OCI-LY3 (cell line): ENCODE measurements at regions not wholly inside any gene's neighbourhood (a gene's known extent, or its start where the extent isn't known, plus 50 kb on each side); places are given as distances from the start of the nearest gene placed in this dataset.

Experiments used
- H2AFZ ChIP-seq: fragments of 200-600, 300-600 bp; shearing (Covaris generic); 2 replicates; pipeline ENCODE4 v1.6.0; 2014; ENCODE audit warnings: antibody characterized with exemption, low read depth, low read length
- H3K27ac ChIP-seq: fragments of 200-600, 300-600 bp; sonication (generic); 2 replicates; pipeline ENCODE4 v1.5.1; 2014; ENCODE audit warnings: mild to moderate bottlenecking, low read length, moderate library complexity, mixed read lengths
- H3K27me3 ChIP-seq: fragments of 200-600, 300-600 bp; sonication (generic); 2 replicates; pipeline ENCODE4 v1.6.1; 2014; ENCODE audit warnings: low read depth, low read length, mixed read lengths
- H3K36me3 ChIP-seq: fragments of 200-600, 300-600 bp; sonication (generic); replicated peaks from 2 replicates; pipeline ENCODE3; 2014; ENCODE audit warnings: low read depth, low read length, mixed read lengths
- H3K4me1 ChIP-seq: fragments of 300-600, 200-600 bp; sonication (generic); 2 replicates; pipeline ENCODE4 v1.6.1; 2014; ENCODE audit warnings: low read length, mixed read lengths
- H3K4me2 ChIP-seq: fragments of 200-600, 300-600 bp; sonication (generic); 2 replicates; pipeline ENCODE4 v1.6.1; 2014; ENCODE audit warnings: low read length, mixed read lengths
- H3K4me3 ChIP-seq: fragments of 300-600, 200-600 bp; sonication (generic); 2 replicates; pipeline ENCODE4 v1.5.1; 2014; ENCODE audit warnings: antibody characterized with exemption, mild to moderate bottlenecking, low read length, moderate library complexity
- H3K79me2 ChIP-seq: fragments of 300-600, 200-600 bp; shearing (Covaris generic); 2 replicates; pipeline ENCODE4 v1.6.1; 2014; ENCODE audit warnings: mild to moderate bottlenecking, low read length, mixed read lengths
- H3K9ac ChIP-seq: fragments of 300-600, 200-600 bp; shearing (Covaris generic); 2 replicates; pipeline ENCODE4 v1.6.0; 2014; ENCODE audit warnings: mild to moderate bottlenecking, low read length, moderate library complexity
- H3K9me3 ChIP-seq: fragments of 200-600, 300-600 bp; shearing (Covaris generic); 2 replicates; pipeline ENCODE4 v1.6.1; 2014; ENCODE audit warnings: low read length, mixed read lengths; ENCODE audit not compliant: insufficient read depth
- H4K20me1 ChIP-seq: fragments of 200-600, 300-600 bp; sonication (generic); 2 replicates; pipeline ENCODE4 v1.6.1; 2016; ENCODE audit warnings: low read length, mixed read lengths; ENCODE audit not compliant: insufficient read depth
- EZH2phosphoT487 ChIP-seq: fragments of 200-600 bp; shearing (Covaris generic); IDR thresholded peaks from 2 replicates; pipeline ENCODE4 v1.6.1; 2018; ENCODE audit warnings: antibody characterized with exemption, mixed run types, low read depth
- TF ChIP-seq, protein P1 (sequence below): fragments of 200-600, 300-600 bp; sonication (generic); IDR thresholded peaks from 2 replicates; pipeline ENCODE4 v1.5.1; 2014; ENCODE audit warnings: antibody characterized with exemption, low read length, low read depth

DNA sequence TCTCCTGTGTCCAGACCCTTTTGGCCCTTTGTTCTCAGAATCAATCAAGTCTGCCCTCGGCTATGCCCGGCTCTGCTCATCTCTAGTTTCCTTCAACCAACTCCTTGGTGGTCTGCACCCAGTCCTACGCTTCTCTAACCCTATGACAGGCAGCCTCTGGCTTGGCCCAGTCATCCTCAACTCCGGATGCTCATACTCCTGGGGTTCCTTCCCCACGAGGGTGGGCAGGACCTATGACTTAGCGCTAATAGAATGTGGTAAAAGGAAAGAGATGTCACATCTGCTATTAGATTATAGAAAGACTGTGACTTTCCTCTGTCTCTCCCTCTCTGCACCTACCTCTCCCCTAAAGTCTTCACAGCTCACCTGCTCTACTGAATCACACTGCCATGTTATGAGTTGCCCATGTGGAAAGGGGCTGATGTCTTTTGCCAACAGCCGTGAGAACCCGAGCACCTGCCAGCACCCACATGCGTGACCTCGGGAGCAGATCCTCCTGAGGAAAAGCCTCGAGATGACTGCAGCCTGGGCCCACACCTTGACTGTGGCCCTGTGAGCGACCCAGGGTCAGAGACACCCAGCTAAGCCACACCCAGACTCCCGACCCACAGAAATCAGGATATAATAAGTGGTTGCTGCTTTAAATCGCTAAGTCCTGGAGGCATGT lies 334.9 kb downstream of the GADD45G start:
- Histone ChIP-seq H4K20me1 (no peaks in the 10 kb centered on the region), H3K36me3 (no peaks in the 10 kb centered on the region), H3K9me3 (no peaks in the 10 kb centered on the region), H3K79me2 (no peaks in the 10 kb centered on the region), H3K9ac (no peak overlapping the region), H3K4me3 (no peak overlapping the region), H3K4me1 (peaks cover 6% of the 10 kb centered on the region), H3K4me2 (no peak overlapping the region), H3K27me3 (peaks cover 79% of the 10 kb centered on the region), H2AFZ (no peak overlapping the region), H3K27ac (no peak overlapping the region)
- no peak for TF ChIP-seq EZH2phosphoT487
- TF ChIP-seq, protein P1, sequence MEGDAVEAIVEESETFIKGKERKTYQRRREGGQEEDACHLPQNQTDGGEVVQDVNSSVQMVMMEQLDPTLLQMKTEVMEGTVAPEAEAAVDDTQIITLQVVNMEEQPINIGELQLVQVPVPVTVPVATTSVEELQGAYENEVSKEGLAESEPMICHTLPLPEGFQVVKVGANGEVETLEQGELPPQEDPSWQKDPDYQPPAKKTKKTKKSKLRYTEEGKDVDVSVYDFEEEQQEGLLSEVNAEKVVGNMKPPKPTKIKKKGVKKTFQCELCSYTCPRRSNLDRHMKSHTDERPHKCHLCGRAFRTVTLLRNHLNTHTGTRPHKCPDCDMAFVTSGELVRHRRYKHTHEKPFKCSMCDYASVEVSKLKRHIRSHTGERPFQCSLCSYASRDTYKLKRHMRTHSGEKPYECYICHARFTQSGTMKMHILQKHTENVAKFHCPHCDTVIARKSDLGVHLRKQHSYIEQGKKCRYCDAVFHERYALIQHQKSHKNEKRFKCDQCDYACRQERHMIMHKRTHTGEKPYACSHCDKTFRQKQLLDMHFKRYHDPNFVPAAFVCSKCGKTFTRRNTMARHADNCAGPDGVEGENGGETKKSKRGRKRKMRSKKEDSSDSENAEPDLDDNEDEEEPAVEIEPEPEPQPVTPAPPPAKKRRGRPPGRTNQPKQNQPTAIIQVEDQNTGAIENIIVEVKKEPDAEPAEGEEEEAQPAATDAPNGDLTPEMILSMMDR, result no peak

DNA sequence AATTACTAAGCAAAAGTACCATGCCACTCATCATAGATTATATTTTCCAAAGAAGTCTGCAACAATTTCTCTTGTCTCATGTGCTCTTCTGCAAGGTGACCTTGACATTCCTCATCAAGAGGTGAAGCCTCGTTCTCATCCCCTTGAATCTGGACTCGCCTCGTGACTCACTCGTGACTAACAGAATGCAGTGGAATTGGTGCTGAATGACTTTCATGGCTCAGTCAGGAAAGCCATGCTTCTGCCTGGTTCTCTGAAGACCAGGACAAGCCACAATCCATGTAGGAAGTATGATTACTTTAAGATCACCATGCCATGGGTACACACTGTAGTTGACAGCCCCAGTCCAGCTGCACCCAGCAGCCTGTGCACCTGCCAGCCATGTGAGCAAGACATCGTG lies 335.8 kb downstream of the GADD45G start:
- Histone ChIP-seq H3K79me2 (no peaks in the 10 kb centered on the region), H2AFZ (no peak overlapping the region), H3K4me2 (no peak overlapping the region), H4K20me1 (no peaks in the 10 kb centered on the region), H3K27ac (no peak overlapping the region), H3K9me3 (no peaks in the 10 kb centered on the region), H3K4me1 (peaks cover 6% of the 10 kb centered on the region), H3K9ac (no peak overlapping the region), H3K4me3 (no peak overlapping the region), H3K27me3 (peaks cover 70% of the 10 kb centered on the region), H3K36me3 (no peaks in the 10 kb centered on the region)
- no peak for TF ChIP-seq EZH2phosphoT487
- TF ChIP-seq, protein P1, result no peak

DNA sequence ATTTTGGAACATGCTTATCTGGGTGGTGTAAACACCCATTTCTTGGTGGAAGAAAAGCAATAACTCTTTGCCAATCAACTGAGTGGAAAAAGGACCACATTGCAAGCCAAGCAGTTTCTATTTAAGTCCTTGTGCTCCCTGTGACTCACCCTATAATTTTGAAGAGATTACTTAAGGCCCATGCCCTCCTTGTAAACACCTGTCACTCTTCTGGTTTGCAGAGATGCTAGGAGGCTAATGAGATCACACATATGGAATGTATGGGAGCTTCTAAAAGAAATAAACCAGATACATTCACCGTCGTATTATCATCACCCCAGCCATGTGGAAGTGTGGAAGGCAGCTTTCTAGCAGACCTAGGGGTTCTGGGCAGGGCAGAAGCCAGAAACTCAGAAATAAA lies 337.1 kb downstream of the GADD45G start:
- Histone ChIP-seq H3K9me3 (no peaks in the 10 kb centered on the region), H4K20me1 (no peaks in the 10 kb centered on the region), H3K4me1 (peaks cover 6% of the 10 kb centered on the region), H3K4me3 (no peak overlapping the region), H3K4me2 (no peak overlapping the region), H3K36me3 (no peaks in the 10 kb centered on the region), H3K79me2 (no peaks in the 10 kb centered on the region), H3K27me3 (peaks cover 64% of the 10 kb centered on the region), H3K9ac (no peak overlapping the region), H3K27ac (no peak overlapping the region), H2AFZ (no peak overlapping the region)
- TF ChIP-seq, protein P1, result no peak
- TF ChIP-seq EZH2phosphoT487, result no peak

DNA sequence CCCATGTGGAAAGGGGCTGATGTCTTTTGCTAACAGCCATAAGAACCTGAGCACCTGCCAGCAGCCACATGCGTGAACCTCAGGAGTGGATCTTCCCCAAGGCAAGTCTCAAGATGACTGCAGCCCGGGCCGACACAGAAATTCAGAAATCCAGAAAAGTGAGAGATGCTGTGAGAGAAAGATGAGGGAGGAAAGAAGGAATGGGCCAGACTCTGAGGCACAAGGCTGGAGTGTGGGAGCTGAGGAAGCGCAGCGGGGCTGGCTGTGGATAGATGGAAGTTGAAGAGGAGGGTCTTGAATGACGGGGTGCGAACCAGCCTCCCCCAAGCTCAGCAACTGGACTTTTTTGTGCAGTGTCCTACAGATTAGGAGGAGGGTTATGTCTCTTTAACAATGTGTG lies 337.8 kb downstream of the GADD45G start:
- no peaks in the 10 kb centered on the region for H4K20me1 ChIP-seq

More for the DNA sequence above, 337.8 kb downstream of the GADD45G start:
- no peak overlapping the region for H2AFZ ChIP-seq
- H3K4me3 ChIP-seq, result no peak overlapping the region
- peaks cover 57% of the 10 kb centered on the region for H3K27me3 ChIP-seq
- H3K9me3 ChIP-seq, result no peaks in the 10 kb centered on the region
- no peaks in the 10 kb centered on the region for H3K36me3 ChIP-seq
- H3K27ac ChIP-seq, result no peak overlapping the region
- H3K4me1 ChIP-seq, result peaks cover 6% of the 10 kb centered on the region
- no peaks in the 10 kb centered on the region for H3K79me2 ChIP-seq
- TF ChIP-seq, protein P1, result no peak
- no peak for TF ChIP-seq EZH2phosphoT487
- H3K9ac ChIP-seq, result no peak overlapping the region
- H3K4me2 ChIP-seq, result no peak overlapping the region
